ENCODE measurements at regions not wholly inside any gene's neighbourhood (a gene's known extent, or its start where the extent isn't known, plus 50 kb on each side); places are given as distances from the start of the nearest gene placed in this dataset.

DNA sequence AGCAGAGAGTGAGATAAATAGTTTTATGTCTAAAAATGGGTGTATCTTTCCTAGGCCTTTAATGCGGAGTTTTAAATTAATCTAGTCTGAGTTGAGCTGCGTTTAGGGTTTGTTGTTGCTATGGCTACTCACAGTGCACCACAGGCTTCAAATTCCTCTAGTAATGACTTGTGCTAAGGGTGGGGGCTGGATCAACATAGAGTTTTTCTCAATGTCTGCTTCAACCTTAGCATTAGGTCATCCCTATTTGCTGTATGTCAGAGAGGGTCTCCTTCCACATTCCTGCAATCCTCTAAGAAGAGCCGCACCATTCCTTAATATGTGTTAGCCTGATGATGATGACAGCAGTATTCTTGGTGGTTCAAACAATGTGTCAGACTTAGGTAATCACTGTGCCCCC, 465.6 kb upstream of the KIF2A start:
- no peak for DNase-seq

DNA sequence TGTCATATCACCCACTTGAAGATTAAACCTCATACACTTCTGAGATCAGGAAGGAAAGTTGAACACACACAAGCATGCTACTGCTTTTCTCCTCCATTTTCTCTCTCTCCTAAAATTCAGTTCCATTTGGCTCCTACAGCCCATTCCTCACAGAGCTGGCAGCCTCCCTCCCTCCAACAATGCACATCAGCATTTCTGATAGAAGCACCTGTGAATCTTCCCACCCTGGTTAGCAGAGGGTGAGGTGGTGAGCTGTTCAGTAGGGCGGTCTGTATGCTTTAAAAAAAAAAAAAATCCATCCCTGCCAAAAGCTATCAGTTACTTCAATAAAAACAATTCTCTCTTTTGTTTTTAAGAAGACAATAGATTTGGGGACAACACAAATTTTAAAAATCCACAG, 463.2 kb upstream of the KIF2A start:
- DNase-seq = no peak

DNA sequence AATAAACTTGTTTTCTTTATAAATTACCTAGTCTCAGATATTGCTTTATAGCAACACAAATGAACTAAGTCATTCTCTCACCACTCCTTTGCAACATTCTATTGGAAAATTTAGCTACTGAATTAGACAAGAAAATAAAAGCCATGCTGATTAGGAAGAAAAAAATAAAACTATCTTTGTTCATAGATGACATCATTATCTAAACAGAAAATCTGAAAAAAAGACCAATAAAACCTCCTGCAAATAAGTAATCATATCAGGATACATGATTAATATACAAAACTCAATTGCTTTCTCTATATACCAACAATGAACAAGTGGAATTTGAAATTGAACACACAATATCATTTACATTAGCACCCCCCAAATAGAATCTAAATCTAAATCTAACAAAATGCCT, 455.3 kb upstream of the KIF2A start:
- no peak for DNase-seq

DNA sequence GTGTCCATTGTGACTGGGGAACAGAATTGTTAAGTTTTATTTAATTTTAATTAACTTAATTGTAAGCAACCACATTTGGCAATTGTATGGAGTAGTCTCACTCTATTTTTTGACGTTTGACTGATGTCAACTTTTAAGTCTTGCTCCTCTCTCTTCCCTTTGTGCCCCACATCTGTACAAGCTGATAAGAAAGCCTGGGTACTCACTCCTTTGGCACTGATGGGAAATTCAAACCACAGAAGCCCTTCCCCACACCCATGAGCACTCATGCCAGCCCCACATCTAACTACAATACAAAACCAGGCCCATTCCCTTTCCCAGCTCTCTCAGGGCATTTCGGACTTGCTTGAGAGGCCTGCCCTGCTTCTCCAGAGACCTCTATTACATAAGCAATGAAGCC, 451.5 kb upstream of the KIF2A start:
- no peak for DNase-seq

DNA sequence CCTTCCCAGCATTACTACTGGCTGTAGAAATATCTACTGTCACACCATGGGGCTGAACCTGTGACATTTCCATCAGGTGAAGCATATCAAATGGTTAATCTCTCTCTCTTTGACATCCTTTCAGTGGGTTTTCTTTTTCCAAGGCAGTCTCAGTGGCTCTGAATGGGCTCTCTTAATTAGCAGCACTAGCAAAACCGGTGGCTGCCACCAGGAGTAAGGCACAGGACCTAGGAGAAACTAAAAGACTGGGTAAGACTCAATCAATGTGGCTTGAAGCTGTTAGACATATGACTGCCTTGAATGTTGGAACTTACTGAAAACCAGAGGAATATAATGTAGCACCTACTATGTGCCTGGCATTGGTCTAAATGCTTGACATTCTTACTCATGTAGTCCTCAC, 445.0 kb upstream of the KIF2A start:
- no peak for DNase-seq

DNA sequence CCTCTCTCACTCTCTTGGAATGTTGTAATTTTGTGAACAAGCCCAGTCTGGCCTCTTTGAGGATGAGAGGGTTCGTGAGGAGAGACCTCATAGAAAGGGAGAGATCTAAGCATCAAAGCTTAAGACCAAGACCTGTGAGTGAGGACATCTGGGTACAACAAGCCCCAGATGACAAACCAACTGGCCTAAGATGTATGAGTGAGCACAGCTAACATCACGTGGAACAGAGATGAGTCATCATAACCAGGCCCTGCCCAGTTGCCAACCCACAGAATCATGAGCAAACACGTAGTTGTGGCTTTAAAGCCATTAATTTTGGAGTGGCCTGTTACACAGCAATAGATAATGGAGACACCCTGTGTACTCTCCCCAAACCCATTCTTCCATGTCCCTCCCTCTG, 439.1 kb upstream of the KIF2A start:
- no peak for DNase-seq

DNA sequence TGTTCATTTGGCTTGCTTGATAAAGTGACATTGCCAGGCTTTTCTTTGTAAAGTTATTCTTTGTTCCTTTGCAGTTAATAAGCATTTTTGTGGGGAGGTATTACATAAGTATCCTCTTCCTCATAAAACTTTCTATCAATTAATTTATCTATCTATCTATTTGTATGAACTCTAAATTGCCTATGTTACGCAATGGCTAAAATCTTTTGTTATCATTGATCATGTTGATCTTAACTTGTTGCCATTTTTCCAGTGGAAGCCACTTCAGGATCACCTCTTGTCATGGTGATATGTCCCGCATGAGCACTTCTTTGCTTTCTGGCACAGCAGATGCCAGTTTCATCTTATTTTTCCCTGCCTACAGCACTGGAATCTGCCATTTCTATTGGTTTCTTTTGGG, 436.7 kb upstream of the KIF2A start:
- no peak for DNase-seq

DNA sequence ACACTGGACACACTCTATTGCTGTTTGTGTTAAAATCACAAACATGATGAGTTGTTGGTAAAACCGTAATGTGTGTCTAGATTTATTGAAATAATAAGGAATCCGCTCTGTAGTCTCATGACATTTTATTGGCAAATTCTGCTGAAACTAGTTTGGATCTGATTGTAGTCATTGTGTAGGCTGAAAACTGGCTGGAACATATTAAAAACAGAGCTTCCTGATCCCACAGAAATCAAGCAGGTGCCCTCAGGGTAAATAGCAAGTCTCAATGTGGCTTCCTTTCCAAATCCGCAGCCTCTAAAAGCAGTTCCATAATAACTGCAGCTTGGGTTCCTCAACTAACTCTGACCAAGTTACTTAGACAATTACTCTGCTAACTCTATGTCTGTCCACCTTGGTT, 427.5 kb upstream of the KIF2A start:
- DNase-seq = no peak

DNA sequence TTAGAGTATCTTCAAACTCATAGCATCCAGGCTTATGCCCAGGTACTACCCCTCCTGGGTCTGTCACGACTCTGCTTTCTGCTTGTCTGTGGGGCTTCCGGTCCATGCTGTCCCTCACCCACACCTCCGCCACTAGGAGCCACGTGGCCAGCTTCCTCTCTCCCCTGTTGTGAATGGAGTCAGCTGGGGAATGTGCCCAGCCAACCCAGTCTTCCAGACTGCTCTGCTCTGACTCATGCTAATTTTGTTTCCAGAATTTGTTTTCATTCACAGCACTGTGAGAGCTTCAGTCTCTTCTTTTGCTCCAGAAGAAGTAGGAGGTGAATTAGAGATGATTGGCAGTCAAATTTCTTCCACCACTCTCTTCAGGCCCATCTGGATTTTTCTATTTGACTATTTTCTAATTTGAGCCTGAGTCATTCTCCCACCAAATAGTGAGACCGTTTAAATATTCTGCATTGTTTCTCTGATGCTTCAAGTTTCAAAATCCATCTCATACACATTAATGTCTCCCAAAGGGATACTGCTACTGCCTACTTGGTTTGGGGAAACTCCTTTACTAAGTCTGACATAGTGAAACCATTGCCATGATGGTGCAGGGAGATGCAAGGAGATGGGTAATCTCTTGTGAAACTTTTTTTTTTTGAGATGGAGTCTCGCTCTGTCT, 424.1 kb upstream of the KIF2A start:
- no peak for DNase-seq

DNA sequence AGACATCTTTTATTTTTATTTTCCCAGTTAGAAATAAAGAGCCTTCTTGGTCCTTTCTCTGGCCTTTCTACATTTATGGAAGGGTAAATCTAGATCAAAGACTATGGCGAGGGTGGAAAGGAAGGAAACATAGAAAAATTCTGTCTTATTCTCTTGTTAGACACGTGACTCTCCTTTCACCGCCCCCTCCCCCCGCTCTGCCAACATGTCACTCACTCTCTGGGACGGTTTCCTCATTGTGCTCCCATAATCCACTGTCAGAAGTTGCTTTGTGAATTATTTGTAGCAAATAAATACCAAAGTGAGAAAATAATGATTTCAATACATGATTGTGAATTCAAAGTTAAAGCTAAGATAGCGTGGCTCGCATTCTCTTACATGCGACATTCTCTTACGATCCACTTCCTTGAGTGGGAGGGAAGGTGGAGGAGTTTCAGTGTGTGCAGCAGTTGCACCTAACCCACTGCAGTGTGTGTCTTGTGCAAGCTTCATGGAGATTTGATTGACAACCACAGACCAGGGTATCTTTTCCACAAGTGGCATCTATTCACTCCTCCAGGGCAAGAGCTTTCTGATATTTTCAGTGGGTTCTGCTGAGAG, 423.0 kb upstream of the KIF2A start:
- no peak for DNase-seq

DNA sequence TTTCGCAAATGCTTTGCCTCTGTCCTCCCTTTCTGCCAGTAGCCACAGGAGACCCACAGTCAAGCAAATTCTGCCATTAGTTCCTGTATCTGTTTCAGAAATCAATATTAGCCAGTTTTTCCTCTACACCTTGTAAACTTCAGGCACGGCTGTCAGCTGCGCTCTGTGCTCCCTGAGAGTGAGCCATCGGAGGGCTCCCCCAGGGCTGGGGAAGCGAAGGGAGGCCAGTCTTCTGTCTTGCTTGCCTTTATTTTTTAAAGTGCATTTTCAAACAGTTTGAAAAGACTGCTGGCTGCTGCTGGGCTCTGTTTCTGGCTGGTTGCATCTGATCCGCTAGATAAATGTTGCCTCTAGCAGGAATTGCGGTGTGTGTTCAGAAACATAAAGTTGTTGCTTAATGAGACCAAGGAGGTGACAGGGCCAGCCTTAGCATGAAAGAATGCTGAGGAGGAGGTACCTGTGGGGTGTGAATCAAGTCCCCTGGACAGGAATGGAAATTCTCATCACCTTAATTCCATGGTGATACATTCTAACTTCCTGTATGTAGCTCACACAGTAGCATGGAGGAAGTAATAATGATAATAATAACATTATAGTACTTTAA, 421.7 kb upstream of the KIF2A start:
- no peak for DNase-seq

DNA sequence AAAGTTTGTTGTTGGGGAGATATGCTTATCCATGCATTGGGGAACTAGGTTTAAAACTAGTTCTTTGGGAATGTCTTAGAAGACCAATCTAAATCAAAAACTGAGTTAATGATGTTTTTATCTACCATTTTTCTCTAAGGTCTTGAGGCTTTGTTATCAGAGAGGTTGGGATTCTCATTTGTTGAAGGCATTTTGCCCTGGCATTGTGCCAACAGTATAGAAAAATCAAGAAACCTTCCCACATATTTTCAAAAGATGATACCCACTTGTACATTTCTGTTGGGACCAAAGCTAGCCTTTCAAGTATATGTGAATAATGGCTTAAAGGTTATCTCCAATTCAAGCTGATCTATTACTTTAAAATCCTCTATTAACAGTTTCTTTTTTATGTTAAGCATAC, 419.8 kb upstream of the KIF2A start:
- DNase-seq = no peak

DNA sequence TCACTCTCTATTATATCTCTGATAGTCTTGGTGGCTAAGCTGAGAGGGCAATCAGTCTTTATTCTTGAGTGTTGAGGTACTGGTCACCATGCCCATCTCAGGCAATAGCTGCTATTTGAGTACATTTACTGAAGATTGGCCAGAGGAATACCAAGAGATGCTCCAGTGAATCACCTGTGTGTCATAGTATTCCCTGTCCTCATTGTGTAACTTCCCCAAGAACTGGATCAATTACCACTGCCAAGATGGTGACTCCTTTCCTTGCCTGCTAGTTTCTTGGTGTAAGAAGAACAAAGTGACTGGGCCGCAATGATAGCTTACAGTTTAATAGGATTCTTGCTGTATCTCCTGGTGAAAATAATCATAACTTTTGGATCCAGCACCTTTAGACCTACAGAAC, 418.7 kb upstream of the KIF2A start:
- no peak for DNase-seq

DNA sequence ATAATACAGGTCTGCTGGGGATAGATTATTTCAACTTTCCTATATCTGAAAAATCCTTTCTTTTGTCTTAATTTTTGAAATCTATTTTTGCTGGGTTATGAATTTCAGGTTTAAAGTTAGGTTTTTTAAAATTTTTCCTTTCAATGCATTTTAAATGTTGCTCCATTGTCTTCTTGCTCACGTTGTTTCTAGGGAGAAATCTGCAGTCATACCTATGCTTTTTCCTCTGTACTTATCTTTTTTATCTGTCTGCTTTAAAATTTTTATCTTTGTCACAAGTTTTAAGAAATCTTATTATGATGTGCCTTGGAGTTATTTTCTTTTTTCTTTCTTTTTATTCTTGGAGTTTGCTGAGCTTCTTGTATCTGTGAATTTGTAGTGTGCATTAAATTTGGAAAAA, 412.0 kb upstream of the KIF2A start:
- no peak for DNase-seq

DNA sequence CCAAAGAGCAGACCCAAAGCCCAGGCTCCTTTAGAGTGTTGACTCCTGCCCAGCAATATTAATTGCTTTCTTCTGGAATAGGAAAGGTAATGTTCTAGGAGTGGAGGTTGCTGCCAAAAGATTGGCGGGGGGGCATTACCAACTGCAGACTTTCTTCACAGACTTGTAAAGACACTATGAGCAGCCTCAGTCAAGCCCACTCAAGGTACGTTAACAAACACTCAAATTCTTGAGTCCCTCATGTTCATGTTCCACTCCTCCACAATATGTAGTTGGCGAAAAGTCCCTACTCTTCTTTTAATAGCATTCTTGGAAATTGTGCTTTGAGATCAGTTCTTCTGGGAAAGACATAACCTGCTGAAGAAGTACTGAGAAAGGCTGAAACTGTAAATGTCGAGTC, 409.2 kb upstream of the KIF2A start:
- DNase-seq = no peak

DNA sequence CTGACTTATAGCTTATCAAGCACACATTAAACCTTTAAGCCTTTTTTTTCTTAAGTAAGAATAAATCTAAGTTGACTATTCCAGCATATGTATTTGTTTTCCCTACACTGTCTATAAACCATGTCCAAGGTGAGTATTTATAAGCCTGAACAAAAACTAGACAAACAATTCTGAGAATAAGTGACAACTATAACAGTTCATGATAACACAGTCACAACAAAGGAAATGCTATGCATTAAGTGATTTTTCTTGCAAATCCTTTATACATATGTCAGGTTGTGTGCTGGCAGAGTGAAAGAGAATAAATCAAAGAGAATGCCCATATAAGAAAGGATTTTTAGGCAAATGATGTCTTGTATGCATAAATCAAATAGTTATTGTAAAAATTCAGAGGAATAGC, 408.8 kb upstream of the KIF2A start:
- DNase-seq = no peak

DNA sequence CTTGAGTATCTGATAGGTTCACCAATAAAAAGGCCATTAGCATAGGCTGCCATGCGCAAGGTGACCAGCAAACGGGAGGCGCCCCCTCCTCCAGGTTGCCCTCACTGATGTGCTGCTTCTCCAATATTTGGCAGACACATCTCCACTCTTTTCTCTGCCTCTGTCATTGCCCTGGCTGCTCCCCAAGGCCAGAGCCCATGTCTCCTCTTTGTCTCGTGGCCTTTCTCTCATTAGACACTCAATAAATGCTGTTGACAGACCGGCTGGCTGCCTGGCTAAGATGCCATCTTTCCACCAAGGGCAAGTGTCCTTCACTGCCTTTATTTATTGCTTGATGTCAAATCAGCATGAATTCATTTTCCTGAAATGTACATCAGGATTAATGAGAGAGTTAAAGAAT, 404.0 kb upstream of the KIF2A start:
- no peak for DNase-seq

DNA sequence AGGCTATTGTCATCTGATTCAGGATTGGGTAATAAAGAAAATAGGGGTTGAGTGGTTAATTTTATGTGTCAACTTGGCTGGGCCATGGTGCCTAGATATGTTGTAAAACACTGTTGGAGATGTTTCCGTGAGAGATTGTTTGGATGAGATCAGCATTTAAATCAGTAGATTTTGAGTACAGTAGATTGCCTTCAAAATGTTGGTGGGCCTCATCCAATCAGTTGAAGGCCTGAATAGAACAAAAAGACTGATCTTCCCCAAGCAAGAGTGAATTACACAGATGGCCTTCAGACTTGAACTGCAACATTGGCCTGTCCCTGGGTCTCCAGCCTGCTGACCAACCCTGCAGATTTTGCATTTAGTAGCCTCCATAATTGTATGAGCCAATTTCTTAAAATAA, 401.3 kb upstream of the KIF2A start:
- no peak for DNase-seq

DNA sequence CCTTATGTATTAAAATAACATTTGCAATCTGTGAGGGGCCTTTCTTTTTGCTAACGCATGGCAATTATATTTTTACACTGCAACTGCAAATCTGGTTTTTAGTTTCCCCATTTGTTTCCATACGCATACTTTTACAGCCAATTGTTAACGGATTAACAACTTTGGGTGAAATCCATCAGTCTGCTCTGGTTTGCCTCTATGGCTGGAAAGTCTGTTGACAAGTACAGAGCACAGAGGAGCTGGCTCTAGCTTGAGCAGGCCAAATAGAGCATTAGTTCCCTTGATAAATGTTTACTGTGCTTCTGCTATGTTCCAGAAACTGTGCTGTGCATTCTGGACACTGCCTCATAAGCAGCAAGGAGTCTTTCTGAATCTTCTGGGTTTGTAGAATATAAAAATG, 400.4 kb upstream of the KIF2A start:
- no peak for DNase-seq

DNA sequence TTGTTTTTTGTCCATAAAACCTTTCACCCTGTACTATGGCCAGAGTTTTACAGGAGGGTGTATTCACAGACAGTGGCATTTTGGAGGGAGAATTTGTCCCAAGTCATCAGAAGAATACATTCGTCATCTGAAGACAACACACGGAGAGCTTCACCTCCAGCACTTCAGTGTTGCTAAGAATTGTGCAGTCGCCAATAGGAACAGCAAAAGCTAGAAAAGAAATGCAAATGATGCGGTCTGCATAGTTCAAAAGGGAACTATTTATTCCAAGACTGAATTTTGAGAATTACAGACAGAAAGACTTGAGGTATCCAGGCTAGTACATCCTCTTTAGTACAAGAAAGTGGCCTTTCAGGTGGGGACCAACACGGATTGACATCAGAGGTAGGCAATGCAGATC, 399.2 kb upstream of the KIF2A start:
- no peak for DNase-seq

DNA sequence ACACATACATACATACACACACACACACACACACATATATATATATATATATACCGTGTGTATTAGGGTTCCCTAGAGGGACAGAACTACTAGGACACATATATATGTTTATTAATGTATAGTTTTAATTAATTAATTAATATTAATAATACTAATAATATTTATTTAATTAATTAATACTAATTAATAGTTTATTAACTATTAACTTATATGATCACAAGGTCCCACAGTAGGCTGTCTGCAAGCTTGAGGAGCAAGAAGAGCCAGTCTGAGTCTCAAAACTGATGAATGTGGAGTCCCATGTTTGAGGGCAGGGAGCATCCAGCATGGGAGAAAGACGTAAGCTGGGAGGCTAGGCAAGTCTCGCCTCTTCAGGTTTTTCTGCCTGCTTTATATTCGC, 398.0 kb upstream of the KIF2A start:
- DNase-seq = no peak

DNA sequence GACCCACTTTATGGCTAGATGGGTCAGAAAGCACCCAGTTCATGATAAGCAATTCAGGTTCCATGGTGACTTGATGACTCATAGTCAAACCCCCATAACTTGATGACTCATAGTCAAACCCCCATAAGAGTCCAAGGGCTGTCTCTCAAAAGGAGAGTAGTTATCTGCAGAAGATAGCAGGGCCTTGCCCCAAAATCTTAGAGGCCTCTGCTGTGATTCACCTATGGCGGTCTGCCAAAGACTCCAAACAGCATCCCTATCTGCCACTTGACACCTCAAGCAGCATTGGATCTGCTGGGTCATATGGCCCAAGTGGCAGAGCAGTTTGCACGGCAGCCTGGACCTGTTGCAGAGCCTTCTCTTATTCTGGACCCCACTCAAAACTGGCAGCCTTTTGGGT, 395.2 kb upstream of the KIF2A start:
- DNase-seq = no peak

DNA sequence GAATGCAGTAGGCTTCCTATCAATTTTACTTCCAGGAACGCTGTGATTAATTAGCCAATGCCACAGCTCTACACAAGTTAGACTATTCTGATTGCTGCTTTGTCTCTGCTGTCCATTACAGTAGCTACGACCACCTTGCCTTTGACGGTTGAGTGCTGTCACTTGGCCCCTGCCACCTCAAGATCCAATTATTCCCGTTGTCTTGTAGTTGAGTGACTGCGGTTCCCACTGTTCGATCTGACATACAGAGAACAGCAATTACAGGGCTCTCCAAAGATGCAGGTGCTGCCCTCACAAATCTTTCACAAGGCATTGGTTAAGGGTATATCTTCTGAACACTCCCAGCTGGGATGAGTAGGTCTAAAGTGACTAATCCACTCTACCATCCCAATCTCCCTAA, 393.4 kb upstream of the KIF2A start:
- DNase-seq = no peak

DNA sequence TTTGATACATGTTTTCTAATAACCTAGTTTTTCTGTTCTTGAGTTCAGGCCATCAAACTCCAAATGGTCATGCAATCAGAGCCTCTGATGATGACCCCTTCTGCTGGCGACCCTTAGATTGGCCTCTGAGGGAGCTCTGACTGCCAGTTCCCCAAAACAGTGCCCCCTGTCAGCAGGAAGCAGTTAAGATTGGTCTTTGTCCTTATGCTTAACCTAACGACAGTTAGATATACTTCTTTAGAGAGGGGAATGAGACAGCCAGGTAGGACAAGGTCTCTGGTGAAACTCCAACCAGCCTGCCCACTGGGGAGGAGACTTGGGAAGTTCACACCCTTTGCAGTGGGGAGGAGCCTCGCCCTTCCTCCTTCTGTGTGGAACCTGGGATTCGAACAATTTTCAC, 390.4 kb upstream of the KIF2A start:
- DNase-seq = no peak
